ENCODE measurements at regions not wholly inside any gene's neighbourhood (a gene's known extent, or its start where the extent isn't known, plus 50 kb on each side); places are given as distances from the start of the nearest gene placed in this dataset.
"Not testable (repeated sequence)": the region's sequence is repeated elsewhere in the genome, so short reads cannot be mapped to it uniquely, and the experiment has no call there.

DNA sequence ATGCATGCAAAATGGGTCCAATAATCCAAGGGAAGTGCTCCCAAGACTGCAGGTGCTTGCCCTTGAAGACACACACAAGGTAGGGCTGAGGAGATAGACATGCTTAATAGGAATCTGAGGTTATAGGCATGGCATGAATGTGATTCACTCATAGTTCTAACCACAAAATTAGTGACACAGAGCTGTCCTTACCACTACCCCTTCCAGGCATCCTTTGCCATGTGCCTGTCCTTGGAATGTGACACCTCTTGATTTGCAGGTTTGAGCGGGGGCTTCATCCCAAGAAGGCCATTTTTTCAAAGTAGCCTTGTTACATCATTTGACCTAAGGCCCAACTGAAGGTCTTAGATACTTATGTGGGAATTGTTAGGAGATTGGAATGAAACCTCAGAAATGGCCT lies 112.5 kb downstream of the CCNG2 start:
- H3K4me1 ChIP-seq = no peaks in the 10 kb centered on the region
- H3K9me3 ChIP-seq = peaks cover under 1% of the 10 kb centered on the region; the same call in 1 of the 2 replicates
- no peaks in the 10 kb centered on the region for H3K27me3 ChIP-seq (ENCODE audit: low read depth)
- H3K36me3 ChIP-seq (replicated peaks) = no peaks in the 10 kb centered on the region
- no peak overlapping the region for H3K4me3 ChIP-seq
- no peak for DNase-seq (ENCODE audit: low spot score in 2 of 2)
- in situ Hi-C loops (cut with MboI; ENCODE audit: low sequenced_read_pairs) = no loop called here

DNA sequence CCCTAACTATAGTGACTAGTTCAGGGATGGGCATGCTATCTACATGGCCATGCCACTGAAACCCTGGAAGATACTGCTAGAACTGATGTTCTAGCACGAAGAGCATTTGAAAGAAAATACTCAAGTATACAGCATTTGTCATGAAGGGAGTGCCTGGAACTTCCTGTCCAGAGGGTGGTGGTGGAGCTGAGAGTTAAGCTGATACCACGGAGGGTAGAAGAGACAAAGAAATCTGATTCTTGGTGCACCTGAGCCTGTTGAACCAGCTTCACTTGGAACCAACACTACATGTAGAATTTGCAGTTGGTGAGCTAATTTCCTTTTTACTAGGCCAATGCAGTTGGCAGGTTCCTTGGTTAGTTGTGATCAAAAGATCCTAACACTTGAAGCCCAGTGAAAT lies 116.4 kb downstream of the CCNG2 start:
- Histone ChIP-seq H3K4me1 (no peaks in the 10 kb centered on the region), H3K36me3 (replicated peaks) (no peaks in the 10 kb centered on the region), H3K27me3 (ENCODE audit: low read depth) (no peaks in the 10 kb centered on the region), H3K4me3 (no peak overlapping the region), H3K9me3 (no peaks in the 10 kb centered on the region)
- in situ Hi-C loops (cut with MboI; ENCODE audit: low sequenced_read_pairs) = no loop called here
- DNase-seq (ENCODE audit: low spot score in 2 of 2) = no peak

DNA sequence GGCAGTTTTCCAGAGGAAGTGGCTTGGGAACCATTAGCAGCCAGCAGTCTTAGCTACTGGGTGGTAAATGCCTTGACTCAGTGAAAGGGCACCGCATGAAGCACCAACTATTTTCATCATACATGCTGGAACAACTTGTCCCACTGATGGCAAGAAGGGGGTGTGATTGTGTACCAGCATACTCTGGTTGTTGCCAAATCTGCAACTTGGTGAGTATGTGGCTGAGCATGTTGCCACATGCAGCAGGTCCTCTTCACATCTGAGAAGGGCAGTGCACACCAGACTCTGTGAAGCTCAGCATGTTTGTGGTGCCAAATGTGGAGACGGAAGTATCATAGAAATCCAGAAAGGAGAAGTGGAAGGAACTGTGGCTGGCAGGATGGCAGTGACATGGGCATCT lies 122.1 kb downstream of the CCNG2 start:
- DNase-seq (ENCODE audit: low spot score in 2 of 2); in situ Hi-C loops (cut with MboI; ENCODE audit: low sequenced_read_pairs); H3K4me3 ChIP-seq: not testable (repeated sequence)

DNA sequence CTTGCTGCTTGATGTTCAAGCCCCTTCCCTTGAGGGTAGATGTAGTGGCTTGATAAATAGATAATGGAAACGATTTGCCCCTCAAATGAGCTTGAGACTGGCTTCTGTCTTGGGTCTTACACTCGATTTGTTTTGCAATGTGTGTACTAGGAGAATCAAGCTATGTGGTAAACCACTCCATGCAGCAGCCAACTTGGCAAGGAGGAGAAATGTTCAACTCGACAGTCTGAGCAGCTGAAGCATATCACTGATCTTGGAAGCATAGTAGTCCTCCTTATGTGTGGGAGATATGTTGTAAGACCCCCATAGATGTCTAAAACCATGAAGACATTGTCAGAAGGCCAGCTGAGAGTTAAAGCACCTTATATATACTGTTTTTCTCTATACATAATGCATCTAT lies 125.3 kb downstream of the CCNG2 start:
- DNase-seq (ENCODE audit: low spot score in 2 of 2) = no peak
- no peaks in the 10 kb centered on the region for H3K36me3 ChIP-seq (replicated peaks)
- in situ Hi-C loops (cut with MboI; ENCODE audit: low sequenced_read_pairs) = no loop called here

More for the DNA sequence above, 122.1 kb downstream of the CCNG2 start:
- not testable (repeated sequence) for H3K9me3 ChIP-seq; H3K36me3 ChIP-seq (replicated peaks); H3K27me3 ChIP-seq (ENCODE audit: low read depth); H3K4me1 ChIP-seq

DNA sequence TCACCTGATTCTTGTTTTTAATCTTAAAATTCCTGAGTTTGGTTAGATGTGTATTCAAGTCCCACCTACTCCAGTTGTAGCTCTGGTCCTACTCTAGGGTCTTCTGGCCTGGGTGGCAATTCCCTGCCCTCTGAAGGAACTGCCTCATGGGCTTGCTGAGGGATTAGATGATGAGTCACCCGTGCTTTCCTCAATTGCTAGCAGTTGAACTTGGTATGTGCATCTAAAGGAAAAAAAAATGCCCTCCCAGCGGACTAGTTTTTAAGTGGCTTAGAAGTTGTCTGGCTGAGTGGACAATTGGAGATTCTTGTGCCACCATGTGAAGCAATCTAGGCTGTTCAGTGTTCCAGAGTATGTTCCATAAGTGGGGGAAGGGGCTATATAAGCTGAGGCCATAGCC lies 127.0 kb downstream of the CCNG2 start:
- H3K4me3 ChIP-seq = no peak overlapping the region
- no peaks in the 10 kb centered on the region for H3K36me3 ChIP-seq (replicated peaks)
- H3K4me1 ChIP-seq = no peaks in the 10 kb centered on the region
- no peaks in the 10 kb centered on the region for H3K27me3 ChIP-seq (ENCODE audit: low read depth)
- no peak for DNase-seq (ENCODE audit: low spot score in 2 of 2)
- in situ Hi-C loops (cut with MboI; ENCODE audit: low sequenced_read_pairs) = no loop called here
- H3K9me3 ChIP-seq = no peaks in the 10 kb centered on the region

More for the DNA sequence above, 125.3 kb downstream of the CCNG2 start:
- H3K27me3 ChIP-seq (ENCODE audit: low read depth) = no peaks in the 10 kb centered on the region
- H3K9me3 ChIP-seq = no peaks in the 10 kb centered on the region
- no peaks in the 10 kb centered on the region for H3K4me1 ChIP-seq
- H3K4me3 ChIP-seq = no peak overlapping the region

DNA sequence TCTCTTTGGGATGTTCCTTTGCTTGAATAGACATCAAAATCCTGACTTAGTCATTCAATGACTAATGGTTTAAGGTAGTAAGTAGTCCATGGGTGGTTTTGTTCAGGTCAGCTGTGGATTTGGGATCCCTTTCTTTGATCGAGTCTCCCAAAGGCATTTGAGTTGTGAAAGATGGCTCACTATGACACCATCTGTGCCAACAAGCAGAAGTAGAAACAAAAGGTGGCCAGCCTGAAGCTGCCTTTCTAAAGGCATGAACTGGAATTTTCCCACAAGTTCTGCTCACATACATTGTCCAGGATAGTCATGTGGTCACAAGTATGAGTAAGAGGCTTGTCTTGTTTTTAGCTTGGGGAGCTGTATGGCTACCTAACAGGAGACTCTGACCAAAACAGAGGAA lies 129.9 kb downstream of the CCNG2 start:
- in situ Hi-C loops (cut with MboI; ENCODE audit: low sequenced_read_pairs) = no loop called here
- DNase-seq (ENCODE audit: low spot score in 2 of 2) = no peak
- no peaks in the 10 kb centered on the region for H3K9me3 ChIP-seq
- H3K36me3 ChIP-seq (replicated peaks) = no peaks in the 10 kb centered on the region
- H3K27me3 ChIP-seq (ENCODE audit: low read depth) = no peaks in the 10 kb centered on the region
- H3K4me1 ChIP-seq = no peaks in the 10 kb centered on the region
- no peak overlapping the region for H3K4me3 ChIP-seq

DNA sequence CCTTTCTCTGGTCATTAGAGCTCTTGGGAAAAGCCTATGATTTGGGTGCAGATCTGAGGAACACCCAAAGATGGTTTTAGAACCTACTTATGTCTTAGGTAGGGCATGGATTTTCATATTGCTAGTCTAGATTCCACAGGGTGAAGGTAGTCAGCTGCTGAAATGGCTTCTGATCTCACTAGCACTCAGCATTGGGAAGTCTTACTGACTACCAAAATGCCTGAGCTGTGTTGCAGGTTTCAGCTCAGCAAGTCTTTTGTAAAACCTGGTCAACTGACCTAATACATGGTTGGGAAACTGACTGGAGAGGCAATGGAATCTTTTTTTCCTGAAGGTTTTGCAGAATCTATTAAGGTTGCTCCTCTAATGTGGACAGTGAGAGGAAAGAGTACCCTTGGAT lies 136.4 kb downstream of the CCNG2 start:
- DNase-seq (ENCODE audit: low spot score in 2 of 2) = no peak
- Histone ChIP-seq H3K27me3 (ENCODE audit: low read depth) (no peaks in the 10 kb centered on the region), H3K9me3 (no peaks in the 10 kb centered on the region), H3K4me3 (no peak overlapping the region), H3K36me3 (replicated peaks) (no peaks in the 10 kb centered on the region), H3K4me1 (no peaks in the 10 kb centered on the region)
- in situ Hi-C loops (cut with MboI; ENCODE audit: low sequenced_read_pairs) = no loop called here

DNA sequence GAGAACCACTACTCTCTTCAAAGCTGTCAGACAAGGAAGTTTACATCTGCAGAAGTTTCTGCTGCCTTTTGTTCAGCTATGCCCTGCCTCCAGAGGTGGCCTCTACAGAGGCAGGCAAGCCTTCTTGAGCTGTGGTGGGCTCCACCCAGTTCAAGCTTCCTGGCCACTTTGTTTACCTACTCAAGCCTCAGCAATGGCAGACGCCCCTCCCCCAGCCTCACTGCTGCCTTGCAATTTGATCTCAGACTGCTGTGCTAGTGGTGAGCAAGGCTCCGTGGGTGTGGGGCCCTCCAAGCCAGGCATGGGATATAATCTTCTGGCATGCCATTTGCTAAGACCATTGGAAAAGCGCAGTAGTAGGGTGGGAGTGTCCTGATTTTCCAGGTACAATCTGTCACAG lies 144.0 kb downstream of the CCNG2 start:
- in situ Hi-C loops (cut with MboI; ENCODE audit: low sequenced_read_pairs) = loop anchor here (25.0 kb wide), 1 partner anchor 789 kb away; no protein-coding TSS in a partner anchor

DNA sequence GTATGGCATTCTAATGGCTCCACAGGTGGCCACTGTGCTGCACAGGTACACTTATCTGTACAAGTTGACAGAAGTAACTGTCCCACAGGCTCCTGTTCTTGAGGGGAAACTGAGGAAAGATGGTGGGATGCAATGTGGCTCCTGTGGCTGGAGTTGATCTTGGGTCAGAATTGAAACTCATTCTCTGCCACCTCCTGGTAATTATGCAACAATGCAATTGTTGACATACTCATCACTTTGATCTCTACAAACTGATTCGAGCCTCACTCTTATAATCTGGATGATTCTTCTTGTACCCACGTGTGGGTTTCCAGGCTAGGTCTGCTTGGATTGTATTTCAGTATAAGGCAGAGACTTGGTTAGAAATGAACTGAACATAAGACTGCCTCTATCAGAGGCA lies 148.8 kb downstream of the CCNG2 start:
- Histone ChIP-seq H3K4me1 (no peaks in the 10 kb centered on the region), H3K9me3 (no peaks in the 10 kb centered on the region), H3K27me3 (ENCODE audit: low read depth) (no peaks in the 10 kb centered on the region), H3K36me3 (replicated peaks) (no peaks in the 10 kb centered on the region), H3K4me3 (no peak overlapping the region)
- in situ Hi-C loops (cut with MboI; ENCODE audit: low sequenced_read_pairs) = loop anchor here (25.0 kb wide), 1 partner anchor 793 kb away; no protein-coding TSS in a partner anchor
- DNase-seq (ENCODE audit: low spot score in 2 of 2) = no peak

More for the DNA sequence above, 144.0 kb downstream of the CCNG2 start:
- peak in 1 of 2 experiments; percentile 19 for DNase-seq (ENCODE audit: low spot score in 2 of 2)
- H3K36me3 ChIP-seq (replicated peaks); H3K4me3 ChIP-seq; H3K9me3 ChIP-seq; H3K4me1 ChIP-seq; H3K27me3 ChIP-seq (ENCODE audit: low read depth): not testable (repeated sequence)

DNA sequence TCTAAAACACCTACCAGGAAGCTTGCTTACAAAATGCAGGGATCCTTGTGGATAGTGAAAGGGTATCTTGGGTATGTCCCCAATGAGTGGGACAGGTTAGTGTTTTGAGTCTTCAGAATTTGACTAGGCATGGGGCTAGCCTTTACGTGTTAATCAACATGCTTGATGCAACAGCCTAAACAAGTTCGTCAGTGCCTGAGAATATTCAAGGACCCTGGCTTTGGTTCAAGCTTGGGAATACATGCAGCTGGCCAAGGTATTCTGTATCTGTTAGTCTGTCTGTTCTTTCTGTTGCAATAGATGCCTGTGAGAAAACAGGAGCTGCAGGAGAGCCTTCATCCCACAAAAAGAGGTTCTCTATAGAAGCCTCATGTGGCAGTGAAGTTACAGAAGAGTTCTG lies 149.5 kb downstream of the CCNG2 start:
- no peaks in the 10 kb centered on the region for H3K4me1 ChIP-seq
- no peaks in the 10 kb centered on the region for H3K9me3 ChIP-seq
- no peak overlapping the region for H3K4me3 ChIP-seq
- DNase-seq (ENCODE audit: low spot score in 2 of 2) = no peak
- no peaks in the 10 kb centered on the region for H3K36me3 ChIP-seq (replicated peaks)
- in situ Hi-C loops (cut with MboI; ENCODE audit: low sequenced_read_pairs) = loop anchor here (25.0 kb wide), 1 partner anchor 794 kb away; no protein-coding TSS in a partner anchor
- H3K27me3 ChIP-seq (ENCODE audit: low read depth) = no peaks in the 10 kb centered on the region

DNA sequence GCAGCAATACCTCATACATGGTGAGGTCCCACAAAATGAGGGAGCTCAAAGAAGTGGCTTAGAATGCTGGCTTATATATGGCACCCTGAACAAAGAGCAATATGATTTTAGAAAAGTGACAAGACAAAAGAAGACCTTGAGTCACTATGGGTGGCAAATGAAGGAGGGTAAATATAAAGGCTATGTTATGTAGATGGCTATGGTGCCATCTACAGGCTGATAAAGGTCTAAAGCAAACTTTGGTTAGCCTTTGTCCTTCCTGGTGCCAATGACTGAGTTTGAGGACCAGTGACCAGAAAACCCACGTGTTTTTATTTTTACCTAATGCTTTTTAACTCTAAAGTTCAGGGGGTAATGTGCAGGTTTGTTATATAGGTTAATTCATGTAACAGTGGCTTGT lies 151.8 kb downstream of the CCNG2 start:
- in situ Hi-C loops (cut with MboI; ENCODE audit: low sequenced_read_pairs) = loop anchor here (25.0 kb wide), 1 partner anchor 797 kb away; no protein-coding TSS in a partner anchor
- H3K4me1 ChIP-seq = no peaks in the 10 kb centered on the region
- H3K9me3 ChIP-seq = no peaks in the 10 kb centered on the region
- H3K27me3 ChIP-seq (ENCODE audit: low read depth) = no peaks in the 10 kb centered on the region
- H3K4me3 ChIP-seq = no peak overlapping the region
- H3K36me3 ChIP-seq (replicated peaks) = no peaks in the 10 kb centered on the region
- DNase-seq (ENCODE audit: low spot score in 2 of 2) = peak; percentile 9 to 53

DNA sequence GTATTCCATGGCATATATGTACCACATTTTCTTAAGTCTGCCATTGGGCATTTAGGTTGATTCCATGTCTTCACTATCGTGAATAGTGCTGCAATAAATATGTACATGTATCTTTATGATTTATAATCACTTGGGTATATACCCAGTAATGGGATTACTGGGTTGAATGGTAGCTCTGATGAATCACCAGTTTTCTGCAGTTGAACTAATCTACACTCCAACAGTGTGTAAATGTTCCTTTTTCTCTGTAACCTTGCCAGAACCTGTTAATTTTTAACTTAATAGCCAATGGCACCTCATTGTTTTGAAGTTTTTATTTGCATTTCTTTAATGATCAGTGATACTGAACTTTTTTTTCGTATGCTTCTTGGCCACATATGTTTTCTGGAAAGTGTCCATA lies 152.5 kb downstream of the CCNG2 start:
- DNase-seq (ENCODE audit: low spot score in 2 of 2) = no peak
- Histone ChIP-seq H3K4me1 (no peaks in the 10 kb centered on the region), H3K36me3 (replicated peaks) (no peaks in the 10 kb centered on the region), H3K9me3 (no peaks in the 10 kb centered on the region), H3K4me3 (no peak overlapping the region), H3K27me3 (ENCODE audit: low read depth) (no peaks in the 10 kb centered on the region)
- in situ Hi-C loops (cut with MboI; ENCODE audit: low sequenced_read_pairs) = loop anchor here (25.0 kb wide), 1 partner anchor 797 kb away; no protein-coding TSS in a partner anchor

DNA sequence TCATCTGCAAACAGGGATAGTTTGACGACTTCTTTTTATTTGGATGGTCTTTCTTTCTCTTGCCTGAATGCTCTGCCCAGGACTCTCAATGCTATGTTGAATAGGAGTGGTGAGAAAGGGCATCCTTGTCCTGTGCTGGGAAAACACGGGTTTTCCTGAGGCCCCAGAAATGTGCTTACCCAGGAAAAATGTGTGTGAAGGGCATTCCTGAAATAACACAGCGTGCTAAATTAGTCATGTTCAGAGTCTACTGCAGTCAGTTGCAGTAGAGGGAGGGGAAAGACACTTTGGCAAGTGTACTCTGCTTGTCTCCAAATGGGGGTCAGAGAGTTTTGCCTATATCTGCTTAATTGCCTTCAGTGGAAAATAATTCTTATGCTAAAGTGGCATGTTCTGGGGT lies 153.9 kb downstream of the CCNG2 start:
- H3K27me3 ChIP-seq (ENCODE audit: low read depth) = no peaks in the 10 kb centered on the region
- H3K9me3 ChIP-seq = no peaks in the 10 kb centered on the region
- H3K36me3 ChIP-seq (replicated peaks) = no peaks in the 10 kb centered on the region
- H3K4me3 ChIP-seq = no peak overlapping the region
- DNase-seq (ENCODE audit: low spot score in 2 of 2) = no peak
- H3K4me1 ChIP-seq = no peaks in the 10 kb centered on the region
- in situ Hi-C loops (cut with MboI; ENCODE audit: low sequenced_read_pairs) = loop anchor here (25.0 kb wide), 1 partner anchor 799 kb away; no protein-coding TSS in a partner anchor

DNA sequence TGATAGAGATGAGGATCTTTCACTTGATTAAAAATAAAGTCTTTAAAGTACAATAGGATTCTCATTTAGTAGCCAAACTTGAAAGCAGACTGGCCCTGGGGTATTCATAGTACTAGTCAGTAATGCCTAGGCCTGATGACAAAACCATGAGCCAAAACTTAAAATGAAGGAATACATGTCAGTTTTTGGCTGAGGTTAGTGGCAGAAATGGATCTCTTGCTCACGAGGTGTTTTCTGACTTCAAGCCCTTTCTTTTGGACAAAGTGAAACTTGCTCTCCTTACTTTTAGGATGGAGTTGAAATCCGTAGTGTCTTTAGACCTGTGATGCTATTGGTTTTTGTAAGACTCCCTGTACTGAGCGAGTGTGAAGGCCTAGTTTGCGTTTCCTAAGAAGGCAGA lies 157.7 kb downstream of the CCNG2 start:
- no peaks in the 10 kb centered on the region for H3K36me3 ChIP-seq (replicated peaks)
- H3K27me3 ChIP-seq (ENCODE audit: low read depth) = no peaks in the 10 kb centered on the region
- no peak for DNase-seq (ENCODE audit: low spot score in 2 of 2)
- in situ Hi-C loops (cut with MboI; ENCODE audit: low sequenced_read_pairs) = loop anchor here (25.0 kb wide), 1 partner anchor 802 kb away; no protein-coding TSS in a partner anchor
- H3K4me3 ChIP-seq = no peak overlapping the region
- no peaks in the 10 kb centered on the region; the same call in 1 of the 2 replicates for H3K9me3 ChIP-seq
- no peaks in the 10 kb centered on the region for H3K4me1 ChIP-seq

DNA sequence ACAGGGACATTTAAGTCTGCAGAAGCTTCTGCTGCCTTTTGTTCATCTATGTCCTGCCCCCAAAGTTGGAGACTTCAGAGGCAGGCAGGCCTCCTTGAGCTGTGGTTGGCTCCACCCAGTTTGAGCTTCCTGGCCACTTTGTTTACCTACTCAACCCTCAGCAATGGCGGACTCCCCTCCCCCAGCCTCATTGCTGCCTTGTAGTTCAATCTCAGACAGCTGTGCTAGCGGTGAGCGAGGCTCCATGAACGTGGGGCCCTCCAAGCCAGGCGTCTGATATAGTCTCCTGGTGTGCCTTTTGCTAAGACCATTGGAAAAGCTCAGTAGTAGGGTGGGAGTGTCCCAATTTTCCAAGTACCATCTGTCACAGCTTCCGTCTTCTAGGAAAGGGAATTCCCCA lies 170.1 kb downstream of the CCNG2 start:
- no peak for DNase-seq (ENCODE audit: low spot score in 2 of 2)
- no peaks in the 10 kb centered on the region for H3K27me3 ChIP-seq (ENCODE audit: low read depth)
- in situ Hi-C loops (cut with MboI; ENCODE audit: low sequenced_read_pairs) = no loop called here
- H3K36me3 ChIP-seq (replicated peaks) = no peaks in the 10 kb centered on the region
- H3K9me3 ChIP-seq = no peaks in the 10 kb centered on the region
- no peaks in the 10 kb centered on the region for H3K4me1 ChIP-seq
- no peak overlapping the region for H3K4me3 ChIP-seq

Measured in HAP-1 (cell line).